SK-N-SH (cell line): ENCODE measurements at regions not wholly inside any gene's neighbourhood (a gene's known extent, or its start where the extent isn't known, plus 50 kb on each side); places are given as distances from the start of the nearest gene placed in this dataset.

Experiments
- CTCF ChIA-PET: fragments of 300-600, 350-600 bp; formaldehyde crosslinking; extraction: SDS; loops from one replicate; lab custom pipeline; 2021; lab: Yijun Ruan, JAX
- POLR2A ChIA-PET: fragments of 350-600 bp; sonication (Branson Sonifier 250); formaldehyde crosslinking; extraction: SDS; loops from one replicate; lab custom pipeline; 2020; ENCODE audit warnings: antibody characterized with exemption, inconsistent platforms; lab: Yijun Ruan, JAX
- DNase-seq: peaks from one replicate; pipeline ENCODE4 v3.0.0; 2012
- H2AFZ ChIP-seq: fragments of 200-600 bp; sonication (generic); 2 replicates; pipeline ENCODE4 v1.8.1; 2016; ENCODE audit warnings: antibody characterized with exemption, mild to moderate bottlenecking, low read depth
- H3F3A ChIP-seq: fragments of 200-600 bp; sonication (generic); replicated peaks from 2 replicates; pipeline ENCODE3; 2016; ENCODE audit warnings: antibody characterized with exemption, mild to moderate bottlenecking; ENCODE audit not compliant: insufficient read depth
- H3K27ac ChIP-seq, 2 experiments: fragments of 200-500 bp in 1 of 2; fragments of 200-600 bp in 1 of 2; sonication (Bioruptor generic) in 1 of 2; sonication (generic), shearing (Covaris generic) in 1 of 2; 2 replicates each; pipeline versions ENCODE4 v1.5.1 to v1.6.1; 2014 to 2016; ENCODE audit warnings: low read depth in 2 of 2, inconsistent platforms in 1 of 2, low read length in 1 of 2, mild to moderate bottlenecking in 1 of 2, mixed read lengths in 1 of 2
- H3K27me3 ChIP-seq: fragments of 200-600 bp; sonication (generic), shearing (Covaris generic); 2 replicates; pipeline ENCODE4 v1.6.1; 2016; ENCODE audit warnings: mixed run types; ENCODE audit not compliant: insufficient read depth
- H3K36me3 ChIP-seq, 2 experiments: fragments of 200-500 bp in 1 of 2; fragments of 200-600 bp in 1 of 2; sonication (Bioruptor generic) in 1 of 2; sonication (generic) in 1 of 2; replicated peaks in 1 of 2; 2 replicates each; pipeline versions ENCODE3 to v1.5.1; 2014 to 2016; ENCODE audit warnings: low read length in 1 of 2, mild to moderate bottlenecking in 1 of 2; ENCODE audit not compliant: insufficient read depth in 2 of 2, control insufficient read depth in 1 of 2
- H3K4me1 ChIP-seq, 2 experiments: fragments of 200-500 bp in 1 of 2; fragments of 200-600 bp in 1 of 2; sonication (Bioruptor generic) in 1 of 2; sonication (generic), shearing (Covaris generic) in 1 of 2; 2 replicates each; pipeline versions ENCODE4 v1.5.1 to v1.6.1; 2014 to 2016; ENCODE audit warnings: low read depth in 1 of 2, low read length in 1 of 2, mixed run types in 1 of 2; ENCODE audit not compliant: insufficient read depth in 2 of 2, control insufficient read depth in 1 of 2
- H3K4me2 ChIP-seq: fragments of 200-600 bp; sonication (generic), shearing (Covaris generic); 2 replicates; pipeline ENCODE4 v1.6.1; 2017; ENCODE audit warnings: mixed run types
- H3K4me3 ChIP-seq, 2 experiments: fragments of 200-500 bp in 1 of 2; fragments of 200-600 bp in 1 of 2; sonication (Bioruptor generic) in 1 of 2; sonication (generic), shearing (Covaris generic) in 1 of 2; 2 replicates each; pipeline versions ENCODE4 v1.5.1 to v1.8.1; 2014 to 2016; ENCODE audit warnings: low read depth in 2 of 2, inconsistent platforms in 1 of 2, low read length in 1 of 2, mild to moderate bottlenecking in 1 of 2, mixed read lengths in 1 of 2, moderate library complexity in 1 of 2
- H3K79me2 ChIP-seq: fragments of 200-600 bp; sonication (generic); 2 replicates; pipeline ENCODE4 v1.8.1; 2017; ENCODE audit warnings: mild to moderate bottlenecking; ENCODE audit not compliant: insufficient read depth
- H3K9ac ChIP-seq: fragments of 200-600 bp; sonication (generic); 2 replicates; pipeline ENCODE4 v1.6.1; 2017; ENCODE audit warnings: mixed run types
- H3K9me2 ChIP-seq: fragments of 200-600 bp; sonication (generic); 2 replicates; pipeline ENCODE4 v1.6.1; 2017; ENCODE audit warnings: mixed run types
- H3K9me3 ChIP-seq: fragments of 200-600 bp; sonication (generic); 2 replicates; pipeline ENCODE4 v1.6.1; 2017; ENCODE audit warnings: mixed run types, mild to moderate bottlenecking, moderate library complexity
- H4K20me1 ChIP-seq: fragments of 200-600 bp; sonication (generic); 2 replicates; pipeline ENCODE4 v1.6.1; 2017; ENCODE audit warnings: mild to moderate bottlenecking, mixed run types; ENCODE audit not compliant: insufficient read depth
- ELF1 ChIP-seq: IDR thresholded peaks from 2 replicates; pipeline ENCODE4 v1.4.0; 2012
- EP300 ChIP-seq, 2 experiments: IDR thresholded peaks; 2 replicates each; pipeline versions ENCODE4 v1.4.0 to v1.6.1; 2012; ENCODE audit warnings: borderline replicate concordance in 1 of 2, low read depth in 1 of 2, low read length in 1 of 2
- EZH2phosphoT487 ChIP-seq: fragments of 200-600 bp; sonication (generic); IDR thresholded peaks from 2 replicates; pipeline ENCODE4 v1.6.1; 2017; ENCODE audit warnings: low read depth, mixed run types, mild to moderate bottlenecking, antibody characterized with exemption, moderate library complexity, borderline replicate concordance
- FOXM1 ChIP-seq: IDR thresholded peaks from 2 replicates; pipeline ENCODE4 v1.4.0; 2012; ENCODE audit warnings: low read depth, mild to moderate bottlenecking
- GATA2 ChIP-seq: sonication (generic); formaldehyde crosslinking; IDR thresholded peaks from 2 replicates; pipeline ENCODE4 v1.5.0; 2020; ENCODE audit warnings: mild to moderate bottlenecking, missing genetic modification reagents
- JUND ChIP-seq: IDR thresholded peaks from 2 replicates; pipeline ENCODE4 v1.4.0; 2012
- MEF2A ChIP-seq: IDR thresholded peaks from 2 replicates; pipeline ENCODE4 v1.4.0; 2012; ENCODE audit warnings: low read depth, borderline replicate concordance
- NFIC ChIP-seq: IDR thresholded peaks from 2 replicates; pipeline ENCODE4 v1.4.0; 2012; ENCODE audit warnings: borderline replicate concordance
- NRF1 ChIP-seq: IDR thresholded peaks from 2 replicates; pipeline ENCODE4 v1.6.1; 2012; ENCODE audit warnings: low read depth, mild to moderate bottlenecking, low read length
- RCOR1 ChIP-seq: fragments of 150-350 bp; IDR thresholded peaks from 2 replicates; pipeline ENCODE4 v1.6.1; 2017; ENCODE audit warnings: antibody characterized with exemption, low read length
- RFX5 ChIP-seq: IDR thresholded peaks from 2 replicates; pipeline ENCODE4 v1.6.1; 2012; ENCODE audit warnings: mild to moderate bottlenecking, improper control_type of control experiment, low read length
- RXRA ChIP-seq: IDR thresholded peaks from 2 replicates; pipeline ENCODE4 v1.4.0; 2012; ENCODE audit warnings: low read depth, mild to moderate bottlenecking, borderline replicate concordance
- TCF12 ChIP-seq: IDR thresholded peaks from 2 replicates; pipeline ENCODE4 v1.4.0; 2012
- TEAD4 ChIP-seq: IDR thresholded peaks from 2 replicates; pipeline ENCODE4 v1.4.0; 2012; ENCODE audit warnings: mild to moderate bottlenecking, borderline replicate concordance; ENCODE audit not compliant: insufficient read depth
- YY1 ChIP-seq: IDR thresholded peaks from 2 replicates; pipeline ENCODE4 v1.4.0; 2012; ENCODE audit warnings: low read depth, mild to moderate bottlenecking
- ZBTB33 ChIP-seq: IDR thresholded peaks from 2 replicates; pipeline ENCODE4 v1.4.0; 2012; ENCODE audit warnings: low read depth, borderline replicate concordance
- WGBS: methylation state at CpG from one replicate; pipeline ENCODE4 v1.1.6; 2017; ENCODE audit warnings: low lambda C conversion rate; 5-methylcytosine and 5-hydroxymethylcytosine counted together
- TF ChIP-seq, protein P1 (sequence below): IDR thresholded peaks from 2 replicates; pipeline ENCODE4 v1.4.0; 2012; ENCODE audit warnings: low read depth
- TF ChIP-seq, protein P2 (sequence below): IDR thresholded peaks from 2 replicates; pipeline ENCODE4 v1.6.1; 2012; ENCODE audit warnings: mild to moderate bottlenecking, low read depth, low read length, moderate library complexity
- TF ChIP-seq, protein P3 (sequence below): fragments of 150-350 bp; IDR thresholded peaks from 2 replicates; pipeline ENCODE4 v1.6.1; 2017; ENCODE audit warnings: antibody characterized with exemption, low read length, low read depth, borderline replicate concordance

DNA sequence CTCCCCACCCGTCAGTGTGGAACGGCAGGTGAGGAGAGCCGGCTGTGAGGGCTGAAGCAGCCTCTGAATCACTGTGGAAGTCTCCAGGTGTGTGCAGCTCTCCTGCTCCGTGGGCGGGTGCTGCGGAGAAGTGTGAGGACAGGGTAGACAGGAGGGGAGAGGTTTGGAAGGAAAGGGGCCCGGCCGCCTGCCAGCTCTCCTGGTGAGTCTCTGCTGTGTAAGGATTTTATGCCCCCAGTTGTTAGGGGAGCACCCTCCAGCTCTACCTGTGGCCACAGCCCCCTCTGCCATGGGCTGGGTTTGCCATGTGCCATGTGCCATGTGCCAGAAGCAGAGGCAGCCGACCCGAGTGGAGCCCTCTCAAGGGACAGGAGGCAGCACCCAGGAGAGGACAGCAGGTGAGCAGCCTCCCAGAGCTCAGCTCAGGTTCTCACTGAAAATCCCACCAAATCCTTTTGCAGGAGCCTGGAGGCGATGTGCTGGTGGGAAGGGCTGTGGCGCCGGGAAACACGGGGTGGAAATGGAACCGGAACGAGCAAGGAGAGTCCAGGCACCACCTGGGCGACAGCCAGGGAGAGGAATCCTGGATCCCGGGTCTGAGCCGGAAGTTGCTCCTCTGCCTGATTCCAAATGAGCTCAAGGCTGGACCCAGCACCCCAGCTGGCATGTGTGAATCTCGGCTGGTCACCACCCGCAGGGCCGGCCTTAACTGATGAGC, 804.4 kb downstream of the BRD1 start:
- Histone ChIP-seq H3K27ac (no peak overlapping the region), H3K27me3 (0 out of 2 replicates have a peak, but pooled peaks cover 15% of the 10 kb centered on the region), H3K36me3 (no peaks in the 10 kb centered on the region), H3K9me2 (no peaks in the 10 kb centered on the region), H3F3A (no peaks in the 10 kb centered on the region), H3K79me2 (no peaks in the 10 kb centered on the region), H3K9ac (no peak overlapping the region), H3K4me1 (peaks cover 0 to 53% of the 10 kb centered on the region in 2 experiments; a peak in 1 of 4 replicates), H3K9me3 (no peaks in the 10 kb centered on the region), H4K20me1 (no peaks in the 10 kb centered on the region), H3K4me2 (no peak overlapping the region), H2AFZ (no peak overlapping the region), H3K4me3 (no peak overlapping the region)
- 31% methylated on average over 19 of the region's 22 CpGs for WGBS
- no peak for DNase-seq
- POLR2A ChIA-PET: no interaction called here
- CTCF ChIA-PET: interaction anchor here (0.8 to 2.2 kb wide), 4 partner anchors 9 to 281 kb away, joined by 3 to 6 read pairs (median 4); no protein-coding TSS in a partner anchor
- TF ChIP-seq JUND: no peak
- no peak for TF ChIP-seq GATA2 (CRISPR knock-in tag)
- no peak for TF ChIP-seq ZBTB33
- TF ChIP-seq RCOR1: no peak
- TF ChIP-seq NFIC: no peak
- TF ChIP-seq, protein P1, sequence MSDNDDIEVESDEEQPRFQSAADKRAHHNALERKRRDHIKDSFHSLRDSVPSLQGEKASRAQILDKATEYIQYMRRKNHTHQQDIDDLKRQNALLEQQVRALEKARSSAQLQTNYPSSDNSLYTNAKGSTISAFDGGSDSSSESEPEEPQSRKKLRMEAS: no peak
- no peak for TF ChIP-seq MEF2A
- no peak for TF ChIP-seq EP300 (IDR thresholded peaks at IDR 0.05; ENCODE audit: borderline replicate concordance in 1 of 2, low read depth in 1 of 2, low read length in 1 of 2)
- TF ChIP-seq, protein P2, sequence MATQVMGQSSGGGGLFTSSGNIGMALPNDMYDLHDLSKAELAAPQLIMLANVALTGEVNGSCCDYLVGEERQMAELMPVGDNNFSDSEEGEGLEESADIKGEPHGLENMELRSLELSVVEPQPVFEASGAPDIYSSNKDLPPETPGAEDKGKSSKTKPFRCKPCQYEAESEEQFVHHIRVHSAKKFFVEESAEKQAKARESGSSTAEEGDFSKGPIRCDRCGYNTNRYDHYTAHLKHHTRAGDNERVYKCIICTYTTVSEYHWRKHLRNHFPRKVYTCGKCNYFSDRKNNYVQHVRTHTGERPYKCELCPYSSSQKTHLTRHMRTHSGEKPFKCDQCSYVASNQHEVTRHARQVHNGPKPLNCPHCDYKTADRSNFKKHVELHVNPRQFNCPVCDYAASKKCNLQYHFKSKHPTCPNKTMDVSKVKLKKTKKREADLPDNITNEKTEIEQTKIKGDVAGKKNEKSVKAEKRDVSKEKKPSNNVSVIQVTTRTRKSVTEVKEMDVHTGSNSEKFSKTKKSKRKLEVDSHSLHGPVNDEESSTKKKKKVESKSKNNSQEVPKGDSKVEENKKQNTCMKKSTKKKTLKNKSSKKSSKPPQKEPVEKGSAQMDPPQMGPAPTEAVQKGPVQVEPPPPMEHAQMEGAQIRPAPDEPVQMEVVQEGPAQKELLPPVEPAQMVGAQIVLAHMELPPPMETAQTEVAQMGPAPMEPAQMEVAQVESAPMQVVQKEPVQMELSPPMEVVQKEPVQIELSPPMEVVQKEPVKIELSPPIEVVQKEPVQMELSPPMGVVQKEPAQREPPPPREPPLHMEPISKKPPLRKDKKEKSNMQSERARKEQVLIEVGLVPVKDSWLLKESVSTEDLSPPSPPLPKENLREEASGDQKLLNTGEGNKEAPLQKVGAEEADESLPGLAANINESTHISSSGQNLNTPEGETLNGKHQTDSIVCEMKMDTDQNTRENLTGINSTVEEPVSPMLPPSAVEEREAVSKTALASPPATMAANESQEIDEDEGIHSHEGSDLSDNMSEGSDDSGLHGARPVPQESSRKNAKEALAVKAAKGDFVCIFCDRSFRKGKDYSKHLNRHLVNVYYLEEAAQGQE: no peak

GRCh38 chr22:49022816-49023160, 804.9 kb downstream of the BRD1 start:
- ChIA-PET CTCF (interaction anchor here (1.3 kb wide), 1 partner anchor 9 kb away, joined by 3 read pairs; no protein-coding TSS in a partner anchor), POLR2A (no interaction called here)
- Histone ChIP-seq H3K79me2 (no peaks in the 10 kb centered on the region), H3K36me3 (no peaks in the 10 kb centered on the region), H3K4me2 (no peak overlapping the region), H3K9me2 (no peaks in the 10 kb centered on the region), H3K4me3 (no peak overlapping the region)
- DNase-seq: no peak
- WGBS: 11% methylated on average over 3 of the region's 4 CpGs
- TF ChIP-seq EZH2phosphoT487 (no peak), YY1 (no peak), ELF1 (no peak), RFX5 (no peak), NRF1 (no peak), TEAD4 (no peak), RXRA (no peak), TCF12 (no peak), MEF2A (no peak), FOXM1 (no peak), RCOR1 (no peak), EP300 (IDR thresholded peaks at IDR 0.05; ENCODE audit: borderline replicate concordance in 1 of 2, low read depth in 1 of 2, low read length in 1 of 2) (no peak)
- TF ChIP-seq, protein P3, sequence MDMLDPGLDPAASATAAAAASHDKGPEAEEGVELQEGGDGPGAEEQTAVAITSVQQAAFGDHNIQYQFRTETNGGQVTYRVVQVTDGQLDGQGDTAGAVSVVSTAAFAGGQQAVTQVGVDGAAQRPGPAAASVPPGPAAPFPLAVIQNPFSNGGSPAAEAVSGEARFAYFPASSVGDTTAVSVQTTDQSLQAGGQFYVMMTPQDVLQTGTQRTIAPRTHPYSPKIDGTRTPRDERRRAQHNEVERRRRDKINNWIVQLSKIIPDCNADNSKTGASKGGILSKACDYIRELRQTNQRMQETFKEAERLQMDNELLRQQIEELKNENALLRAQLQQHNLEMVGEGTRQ: no peak
- TF ChIP-seq, all 33 proteins: peak for 0
- Histone ChIP-seq H3F3A (no peaks in the 10 kb centered on the region), H3K9me3 (no peaks in the 10 kb centered on the region), H3K4me1 (peaks cover 0 to 49% of the 10 kb centered on the region in 2 experiments; a peak in 1 of 4 replicates), H3K27ac (no peak overlapping the region), H2AFZ (no peak overlapping the region), H4K20me1 (no peaks in the 10 kb centered on the region), H3K9ac (no peak overlapping the region), H3K27me3 (0 out of 2 replicates have a peak, but pooled peaks cover 15% of the 10 kb centered on the region)
